ENCODE measurements at regions not wholly inside any gene's neighbourhood (a gene's known extent, or its start where the extent isn't known, plus 50 kb on each side); places are given as distances from the start of the nearest gene placed in this dataset.

DNA sequence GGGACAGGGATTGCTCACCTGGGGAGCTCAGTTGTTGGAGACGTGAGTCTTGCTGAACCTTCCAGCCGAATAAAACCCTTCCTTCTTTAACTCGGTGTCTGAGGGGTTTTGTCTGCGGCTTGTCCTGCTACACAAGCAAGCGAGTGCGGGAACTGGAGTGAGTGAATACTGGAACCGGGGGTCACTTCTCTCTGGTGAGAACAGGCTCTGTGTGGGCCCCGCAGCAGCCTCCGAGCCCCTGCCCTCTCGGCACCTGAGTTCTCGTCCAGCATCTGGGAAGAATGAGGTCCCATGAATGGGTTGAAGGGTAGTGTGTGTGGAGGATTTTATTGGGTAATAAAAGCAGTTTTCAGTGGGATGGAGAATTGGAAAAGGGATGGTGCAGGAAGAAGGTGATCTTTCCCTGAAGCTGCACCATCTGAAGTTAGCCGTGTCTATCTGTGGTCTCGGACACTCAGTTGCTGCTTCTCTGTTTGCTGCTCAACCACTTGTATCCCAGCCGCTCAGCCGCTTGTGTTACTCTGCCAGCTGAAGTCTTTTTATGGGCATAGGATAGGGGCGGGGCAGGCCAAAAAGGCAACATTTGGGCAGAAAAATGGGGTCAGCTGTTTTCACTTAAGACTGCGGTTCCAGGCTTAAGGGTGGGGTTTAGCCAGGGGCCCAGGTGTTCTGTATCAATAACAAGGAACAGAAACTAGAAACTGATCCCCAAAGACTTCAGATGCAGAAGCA is 450.6 kb upstream of the CAMK1G start:
- Histone ChIP-seq H3K9me3 (no peaks in the 10 kb centered on the region), H3K36me3 (no peaks in the 10 kb centered on the region), H3K27me3 (no peaks in the 10 kb centered on the region), H3K4me3 (no peak overlapping the region), H3K4me1 (no peaks in the 10 kb centered on the region), H3K27ac (no peak overlapping the region)
- 62 to 70% methylated on average over 4 to 9 of the region's 17 CpGs for WGBS, 2 donors (ENCODE audit: low coverage in 1 of 2)
- ATAC-seq: no peak
- TF ChIP-seq, protein P1, sequence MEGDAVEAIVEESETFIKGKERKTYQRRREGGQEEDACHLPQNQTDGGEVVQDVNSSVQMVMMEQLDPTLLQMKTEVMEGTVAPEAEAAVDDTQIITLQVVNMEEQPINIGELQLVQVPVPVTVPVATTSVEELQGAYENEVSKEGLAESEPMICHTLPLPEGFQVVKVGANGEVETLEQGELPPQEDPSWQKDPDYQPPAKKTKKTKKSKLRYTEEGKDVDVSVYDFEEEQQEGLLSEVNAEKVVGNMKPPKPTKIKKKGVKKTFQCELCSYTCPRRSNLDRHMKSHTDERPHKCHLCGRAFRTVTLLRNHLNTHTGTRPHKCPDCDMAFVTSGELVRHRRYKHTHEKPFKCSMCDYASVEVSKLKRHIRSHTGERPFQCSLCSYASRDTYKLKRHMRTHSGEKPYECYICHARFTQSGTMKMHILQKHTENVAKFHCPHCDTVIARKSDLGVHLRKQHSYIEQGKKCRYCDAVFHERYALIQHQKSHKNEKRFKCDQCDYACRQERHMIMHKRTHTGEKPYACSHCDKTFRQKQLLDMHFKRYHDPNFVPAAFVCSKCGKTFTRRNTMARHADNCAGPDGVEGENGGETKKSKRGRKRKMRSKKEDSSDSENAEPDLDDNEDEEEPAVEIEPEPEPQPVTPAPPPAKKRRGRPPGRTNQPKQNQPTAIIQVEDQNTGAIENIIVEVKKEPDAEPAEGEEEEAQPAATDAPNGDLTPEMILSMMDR (IDR thresholded peaks at IDR 0.05): no peak
- TF ChIP-seq EP300 (IDR thresholded peaks at IDR 0.05) (no peak), POLR2AphosphoS5 (IDR thresholded peaks at IDR 0.05) (no peak)

DNA sequence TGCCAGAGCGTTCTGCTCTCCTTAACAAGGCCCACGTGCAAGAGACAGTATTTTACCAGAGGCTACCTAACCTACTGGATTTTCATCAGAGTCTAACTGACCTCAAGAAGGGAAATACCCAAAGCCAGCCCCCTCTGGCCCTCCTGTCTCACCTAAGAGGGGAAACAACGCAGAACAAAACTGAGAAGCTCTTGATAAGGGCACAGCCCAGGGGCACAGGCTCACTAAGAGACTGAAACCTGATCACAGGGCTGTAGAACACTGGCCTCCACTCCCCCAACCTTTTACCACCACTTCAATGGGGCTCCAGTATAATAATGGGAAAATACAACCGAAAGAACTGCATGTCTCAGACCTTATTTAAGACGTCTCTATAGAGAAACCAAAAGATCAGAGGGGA is 449.5 kb upstream of the CAMK1G start:
- Histone ChIP-seq H3K4me3 (no peak overlapping the region), H3K27me3 (no peaks in the 10 kb centered on the region), H3K9me3 (no peaks in the 10 kb centered on the region), H3K36me3 (no peaks in the 10 kb centered on the region), H3K27ac (no peak overlapping the region), H3K4me1 (no peaks in the 10 kb centered on the region)
- WGBS, 2 donors (ENCODE audit: low coverage in 1 of 2): 61 to 76% methylated on average over 3 to 4 of the region's 5 CpGs
- no peak for ATAC-seq
- TF ChIP-seq POLR2AphosphoS5 (IDR thresholded peaks at IDR 0.05) (no peak), POLR2A (IDR thresholded peaks at IDR 0.05) (no peak), EP300 (IDR thresholded peaks at IDR 0.05) (no peak)
- TF ChIP-seq, protein P1 (IDR thresholded peaks at IDR 0.05): no peak

DNA sequence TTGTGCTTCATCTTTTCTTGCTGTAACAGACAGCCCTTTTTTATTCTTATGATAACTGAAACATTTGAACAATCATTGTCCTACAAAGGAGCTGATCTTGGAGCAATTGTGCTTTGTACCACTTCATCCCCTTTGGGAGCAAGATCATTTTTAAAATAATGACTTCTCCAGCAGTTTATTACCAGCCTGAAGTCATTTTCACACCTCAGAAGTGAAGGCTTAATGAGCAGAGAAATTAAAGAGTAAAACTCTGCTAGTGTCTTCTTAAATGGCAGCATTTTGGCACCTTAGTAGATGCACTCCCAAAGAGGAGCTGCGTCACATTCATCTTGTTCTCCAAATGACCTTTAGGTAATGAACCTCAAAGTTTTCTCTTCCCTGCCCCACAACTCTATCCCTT is 439.6 kb upstream of the CAMK1G start:
- ATAC-seq: no peak
- no peaks in the 10 kb centered on the region for H3K36me3 ChIP-seq
- no peaks in the 10 kb centered on the region for H3K27me3 ChIP-seq
- TF ChIP-seq POLR2AphosphoS5 (IDR thresholded peaks at IDR 0.05) (no peak), POLR2A (IDR thresholded peaks at IDR 0.05) (no peak), EP300 (IDR thresholded peaks at IDR 0.05) (no peak)
- TF ChIP-seq, protein P1 (IDR thresholded peaks at IDR 0.05): no peak
- no peaks in the 10 kb centered on the region for H3K9me3 ChIP-seq
- 85 to 100% methylated on average over 1 of the region's 1 CpG for WGBS, 2 donors (ENCODE audit: low coverage in 1 of 2)
- no peak overlapping the region for H3K4me3 ChIP-seq
- H3K27ac ChIP-seq: no peak overlapping the region
- no peaks in the 10 kb centered on the region for H3K4me1 ChIP-seq

DNA sequence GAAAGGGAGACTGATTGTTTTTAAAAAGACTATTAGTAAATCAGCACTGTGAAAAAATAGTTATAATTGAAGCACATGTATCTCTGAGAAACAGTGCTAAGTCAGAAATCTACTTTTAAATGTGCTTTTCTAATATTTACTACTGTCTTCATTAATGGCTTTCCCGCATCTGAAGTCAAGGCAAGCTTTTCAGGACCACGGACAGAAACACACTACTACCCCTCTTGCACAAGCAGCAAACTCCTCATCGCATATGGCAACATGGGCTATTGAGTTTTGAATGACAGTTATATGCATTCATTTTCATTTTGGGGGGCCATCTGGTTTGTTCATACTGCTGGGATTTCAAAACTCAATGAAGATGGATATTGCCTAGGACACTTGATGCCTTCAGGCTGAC is 433.4 kb upstream of the CAMK1G start:
- no peak for ATAC-seq
- WGBS, 2 donors (ENCODE audit: low coverage in 1 of 2): 9 to 26% methylated on average over 3 of the region's 3 CpGs
- H3K27me3 ChIP-seq: no peaks in the 10 kb centered on the region
- H3K9me3 ChIP-seq: no peaks in the 10 kb centered on the region
- no peaks in the 10 kb centered on the region for H3K4me1 ChIP-seq
- TF ChIP-seq EP300 (IDR thresholded peaks at IDR 0.05): no peak
- no peaks in the 10 kb centered on the region for H3K36me3 ChIP-seq
- no peak overlapping the region for H3K4me3 ChIP-seq
- H3K27ac ChIP-seq: no peak overlapping the region

DNA sequence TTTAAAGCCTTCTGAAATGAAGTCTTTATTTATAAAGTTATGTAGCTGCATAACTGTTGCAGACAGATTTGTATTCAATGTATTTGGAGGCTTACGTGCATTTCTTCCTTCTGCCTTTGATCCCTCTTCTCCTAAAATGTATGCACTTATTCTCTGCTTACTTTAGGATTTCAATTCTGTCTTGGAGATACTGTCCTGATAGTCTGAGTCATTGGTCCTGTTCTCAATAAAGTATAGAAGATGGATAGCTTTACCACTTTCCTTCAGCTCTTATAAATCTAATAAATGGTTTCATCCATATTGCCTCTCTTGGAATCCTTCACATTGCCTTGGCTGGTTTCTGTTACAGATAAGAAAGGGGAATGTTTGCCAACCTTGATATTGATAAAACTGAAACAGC is 430.1 kb upstream of the CAMK1G start:
- Histone ChIP-seq H3K4me3 (no peak overlapping the region), H3K27ac (no peak overlapping the region), H3K36me3 (no peaks in the 10 kb centered on the region), H3K9me3 (no peaks in the 10 kb centered on the region), H3K4me1 (no peaks in the 10 kb centered on the region), H3K27me3 (no peaks in the 10 kb centered on the region)
- 38 to 63% methylated on average over 1 of the region's 1 CpG for WGBS, 2 donors (ENCODE audit: low coverage in 1 of 2)
- TF ChIP-seq POLR2A (IDR thresholded peaks at IDR 0.05) (no peak), EP300 (IDR thresholded peaks at IDR 0.05) (no peak), POLR2AphosphoS5 (IDR thresholded peaks at IDR 0.05) (no peak)
- TF ChIP-seq, protein P1 (IDR thresholded peaks at IDR 0.05): no peak
- no peak for ATAC-seq
